GM18873 (cell line): ENCODE measurements at regions not wholly inside any gene's neighbourhood (a gene's known extent, or its start where the extent isn't known, plus 50 kb on each side); places are given as distances from the start of the nearest gene placed in this dataset.

Source experiments
- ATAC-seq: cut with Tn5 transposase; IDR thresholded peaks from one replicate; pipeline ENCODE4 v1.9.1; 2021; ENCODE audit warnings: mild to moderate bottlenecking, moderate library complexity, moderate number of reproducible peaks; ENCODE audit not compliant: unreplicated experiment, low FRiP score

DNA sequence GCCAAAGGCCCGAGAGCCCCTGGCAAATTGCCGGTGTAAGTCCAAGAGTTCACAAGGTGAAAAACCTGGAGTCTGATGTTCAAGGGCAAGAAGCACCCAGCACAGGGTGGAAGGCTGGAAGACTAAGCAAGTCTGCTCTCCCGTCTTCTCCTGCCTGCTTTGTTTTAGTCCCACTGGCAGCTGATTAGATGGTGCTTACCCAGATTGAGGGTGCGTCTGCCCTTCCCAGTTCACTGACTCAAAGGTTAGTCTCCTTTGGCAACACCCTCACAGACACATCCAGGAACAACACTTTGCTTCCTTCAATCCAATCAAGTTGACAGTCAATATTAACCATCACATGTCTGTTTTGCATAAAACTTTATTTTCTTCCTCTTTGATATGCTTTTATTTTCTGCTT lies 157.4 kb downstream of the HS3ST1 start:
- ATAC-seq, result no peak

DNA sequence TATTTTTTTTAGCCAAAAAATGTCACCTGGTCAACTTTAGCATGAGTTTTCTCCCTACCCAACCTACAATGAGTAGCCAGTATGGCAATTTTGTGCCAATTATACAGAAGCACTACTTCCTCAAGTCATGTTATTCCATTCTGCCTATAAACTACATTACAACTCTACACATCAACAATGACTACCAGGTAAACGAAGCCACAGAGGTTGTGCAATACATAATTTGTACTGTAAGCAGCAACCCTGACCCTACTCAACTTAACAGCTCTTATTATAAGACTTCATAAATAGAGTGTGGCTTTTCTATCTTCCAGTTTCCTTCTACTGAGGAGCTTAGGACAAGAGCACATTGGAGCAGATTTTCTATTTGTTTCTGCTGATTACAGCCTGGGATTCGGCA lies 160.5 kb downstream of the HS3ST1 start:
- ATAC-seq, result no peak

DNA sequence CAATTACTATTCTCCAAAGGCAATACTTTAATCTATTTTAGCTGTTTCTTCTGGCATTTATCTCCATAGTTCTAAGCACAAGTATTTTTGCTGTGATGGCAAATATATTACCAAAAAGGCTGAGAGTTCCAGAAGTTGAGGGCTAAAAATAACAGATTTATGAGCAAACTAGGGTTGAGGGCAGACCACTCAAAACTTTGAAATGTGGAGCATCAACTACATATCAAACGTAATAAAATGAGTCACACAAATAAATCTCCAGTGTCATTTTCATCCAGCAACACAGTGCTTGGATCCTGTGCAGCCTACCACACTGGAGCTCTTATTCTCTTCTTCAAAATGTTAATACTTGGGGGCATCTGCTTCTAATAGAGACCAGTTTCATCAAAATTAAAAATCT lies 163.9 kb downstream of the HS3ST1 start:
- ATAC-seq, result no peak

DNA sequence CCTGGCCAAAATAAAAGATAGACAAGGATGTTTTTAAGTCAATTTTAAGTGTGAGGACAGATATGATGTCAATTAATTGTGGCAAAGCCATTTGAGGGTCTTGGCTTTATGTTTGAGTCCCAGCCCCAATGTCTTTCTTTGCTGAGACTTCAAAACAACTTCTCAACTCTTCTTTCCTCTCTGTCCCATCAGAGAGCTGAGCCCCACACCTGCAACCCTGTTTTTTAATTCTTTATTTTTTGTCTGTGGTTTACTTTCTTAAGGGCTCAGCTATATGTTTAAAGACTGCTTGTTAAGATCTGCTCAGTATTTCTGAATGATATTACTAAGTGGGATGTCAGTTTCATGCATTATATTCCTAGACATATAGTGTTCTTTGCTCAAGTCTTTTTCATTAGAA lies 164.3 kb downstream of the HS3ST1 start:
- no peak for ATAC-seq

DNA sequence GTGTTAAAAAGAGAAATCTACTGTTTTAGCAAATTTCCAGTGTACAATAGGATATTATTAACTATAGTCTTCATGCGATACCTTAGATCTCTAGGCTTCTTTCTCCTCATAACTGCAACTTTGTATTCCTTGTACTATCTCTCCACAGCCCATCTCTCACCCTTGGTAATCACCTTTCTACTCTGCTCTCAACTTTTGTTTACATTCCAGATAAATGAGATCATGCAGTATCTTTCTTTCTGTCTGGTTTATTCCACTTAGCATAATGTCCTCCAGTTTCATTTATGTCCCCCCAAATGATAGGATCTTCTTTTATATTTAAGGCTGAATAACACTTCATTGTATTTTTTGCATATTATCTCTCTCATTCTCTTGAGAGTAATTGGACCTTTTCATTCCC lies 165.5 kb downstream of the HS3ST1 start:
- ATAC-seq, result no peak

DNA sequence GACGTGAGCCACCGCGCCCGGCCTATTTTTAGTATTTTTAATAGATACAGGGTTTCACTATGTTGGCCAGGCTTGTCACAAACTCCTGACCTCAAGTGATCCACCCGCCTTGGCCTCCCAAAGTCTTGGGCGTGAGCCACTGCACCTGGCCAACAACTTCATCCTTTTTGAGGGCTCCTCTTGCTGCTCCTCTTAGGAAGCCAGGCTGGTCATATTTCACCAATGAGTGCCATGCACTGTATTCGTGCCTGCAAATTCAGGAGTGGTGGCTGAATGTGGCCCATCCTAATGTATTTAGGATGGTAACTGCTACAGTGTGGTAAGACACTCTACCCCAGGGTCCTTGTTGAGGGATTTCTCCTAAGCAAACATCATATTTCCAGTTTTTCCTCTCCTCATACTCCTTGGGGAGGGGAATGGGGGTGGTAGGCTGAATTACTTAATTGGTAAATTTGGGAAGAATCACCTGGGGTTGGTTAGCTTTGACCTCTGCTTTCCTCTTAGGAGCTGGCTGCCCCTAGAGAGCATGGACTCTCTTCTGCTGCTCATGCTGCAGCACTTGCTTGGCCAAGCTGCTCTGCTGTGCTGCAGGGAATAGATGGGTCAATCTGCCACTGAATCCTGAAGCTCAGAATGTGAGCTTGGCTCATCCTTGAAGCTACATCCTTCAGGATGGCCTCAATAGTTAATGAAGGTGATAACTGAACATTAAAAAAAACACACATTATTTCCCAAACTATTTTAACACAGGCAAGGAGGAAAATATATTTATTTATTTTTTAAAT lies 167.4 kb downstream of the HS3ST1 start:
- ATAC-seq, result no peak

DNA sequence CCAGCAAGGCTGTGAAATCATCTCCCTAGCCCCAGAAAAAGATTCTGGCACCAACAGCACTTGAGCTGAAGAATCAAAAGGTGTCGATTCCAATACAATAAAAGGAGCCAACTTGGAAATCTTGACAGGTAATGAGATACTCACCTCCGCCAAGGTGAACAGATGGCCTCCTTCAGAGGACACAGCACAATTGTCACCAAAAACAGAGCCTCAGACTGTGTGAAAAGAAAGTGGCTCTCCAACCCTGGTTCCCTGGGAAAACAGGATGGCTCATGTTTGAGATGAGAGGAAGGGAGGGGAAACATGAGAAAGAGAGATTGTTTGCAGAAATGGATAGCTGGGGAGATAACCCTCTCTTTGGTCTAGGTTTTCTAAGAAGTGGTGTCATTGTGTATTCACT lies 168.9 kb downstream of the HS3ST1 start:
- ATAC-seq, result no peak

DNA sequence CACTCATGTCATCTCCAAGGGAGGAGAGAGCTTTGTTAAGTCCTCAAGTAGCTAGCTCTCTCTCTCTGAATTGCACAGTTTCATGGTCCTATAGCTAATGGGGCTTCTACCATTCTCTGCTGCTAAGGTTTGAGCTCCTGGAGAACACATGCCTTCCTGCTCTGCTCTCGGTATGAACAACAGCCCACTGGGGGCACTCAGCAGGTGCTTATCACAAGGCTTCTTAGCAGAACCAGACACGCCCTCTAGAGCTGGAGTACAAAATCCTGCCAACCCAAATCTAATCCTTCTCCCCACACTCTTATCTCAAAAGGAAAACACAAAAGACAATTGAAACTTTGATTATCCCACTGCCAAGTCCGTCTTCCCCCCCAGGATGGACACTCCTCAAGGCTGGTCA lies 176.5 kb downstream of the HS3ST1 start:
- ATAC-seq, result no peak

DNA sequence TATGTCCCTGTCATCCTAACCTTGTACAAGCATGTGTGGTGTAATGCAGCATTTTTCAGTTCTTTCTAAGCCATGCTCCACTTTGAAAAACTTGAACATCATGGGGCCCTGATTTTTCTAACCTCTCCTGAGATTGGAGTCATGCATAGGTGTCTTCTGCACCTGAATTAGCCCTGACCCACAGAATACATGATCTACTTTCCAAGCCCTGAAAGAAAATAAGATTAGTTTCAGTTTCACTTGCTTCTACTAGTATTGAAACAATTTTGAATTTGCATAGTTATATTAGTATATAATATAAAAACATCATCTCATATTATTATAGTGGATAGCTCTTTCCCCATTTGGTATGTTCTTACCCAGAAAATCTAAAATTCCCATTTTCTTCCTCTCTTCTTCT lies 178.2 kb downstream of the HS3ST1 start:
- no peak for ATAC-seq

DNA sequence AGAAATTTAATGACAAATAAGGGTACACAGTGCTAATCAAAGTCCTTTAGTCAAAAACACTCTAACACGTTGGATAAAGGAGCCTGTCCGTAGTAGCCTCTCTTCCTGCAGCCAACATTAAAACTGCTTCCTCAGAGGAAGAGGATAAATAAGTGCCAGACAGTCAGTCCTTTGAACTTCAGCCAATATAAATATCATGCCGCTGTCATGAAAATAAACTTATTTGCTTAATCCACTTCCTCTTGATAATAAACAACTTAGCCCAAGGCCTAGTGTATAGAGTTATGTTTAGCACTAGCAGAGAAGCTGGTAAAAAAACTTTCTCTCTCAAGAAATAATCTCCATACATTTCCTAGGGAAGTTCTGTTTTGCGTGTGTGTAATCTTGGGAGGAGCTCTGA lies 196.7 kb downstream of the HS3ST1 start:
- ATAC-seq, result no peak

DNA sequence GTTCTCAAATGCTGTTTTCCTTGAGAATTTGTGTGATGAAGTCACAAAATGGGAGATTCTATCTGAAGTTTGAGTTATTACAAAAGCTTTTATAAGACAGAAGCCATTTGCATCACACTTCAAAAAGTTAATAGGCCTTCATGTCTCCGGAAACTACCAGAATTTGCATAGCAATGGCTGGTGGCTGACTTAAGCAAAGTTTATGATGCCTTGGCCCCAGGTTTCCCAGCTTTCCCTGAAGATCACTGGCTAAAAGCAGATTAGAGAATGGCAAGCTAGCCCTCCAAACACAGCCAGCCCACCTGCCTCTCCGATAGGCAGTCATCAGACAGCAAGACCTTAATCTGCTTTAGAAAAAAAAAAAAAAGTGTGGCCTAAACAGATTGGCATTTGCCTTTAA lies 197.8 kb downstream of the HS3ST1 start:
- no peak for ATAC-seq

DNA sequence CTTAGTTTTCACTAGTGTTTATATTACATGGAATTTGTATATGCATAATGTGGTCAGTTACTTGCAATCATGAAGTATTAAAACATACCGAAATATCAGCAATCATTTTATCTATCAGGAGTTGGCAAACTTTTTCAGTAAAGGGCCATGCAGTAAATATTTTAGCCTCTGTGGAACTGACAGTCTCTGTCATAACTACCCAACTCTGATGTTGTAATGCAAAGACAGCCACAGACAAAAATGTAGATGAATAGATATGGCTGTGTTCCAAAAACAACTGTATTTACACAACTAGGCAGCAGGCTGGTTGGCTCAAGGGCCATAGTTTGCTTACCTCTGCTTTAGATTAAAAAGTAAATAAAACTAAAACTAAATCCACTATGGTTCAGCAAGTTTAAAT lies 200.2 kb downstream of the HS3ST1 start:
- no peak for ATAC-seq

DNA sequence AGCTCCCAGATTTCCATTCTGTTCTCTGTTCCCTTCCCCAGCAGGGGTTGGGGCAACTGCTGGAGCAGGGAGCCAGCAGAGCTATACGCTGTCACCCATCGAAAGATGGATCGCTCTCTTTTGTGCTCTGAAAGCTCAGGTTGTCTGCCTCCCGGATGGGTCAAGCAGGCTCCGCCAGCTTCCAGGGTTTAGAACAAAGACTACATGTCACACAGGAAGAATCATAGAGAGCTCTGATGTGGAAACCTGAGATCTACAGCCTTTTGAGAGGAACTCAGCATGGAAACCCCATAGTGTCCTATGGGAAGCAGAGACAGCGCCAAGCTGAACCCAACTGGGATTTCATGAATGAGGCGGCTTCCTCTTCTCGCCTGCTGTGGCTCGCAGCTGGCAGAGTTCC lies 205.4 kb downstream of the HS3ST1 start:
- ATAC-seq, result no peak

DNA sequence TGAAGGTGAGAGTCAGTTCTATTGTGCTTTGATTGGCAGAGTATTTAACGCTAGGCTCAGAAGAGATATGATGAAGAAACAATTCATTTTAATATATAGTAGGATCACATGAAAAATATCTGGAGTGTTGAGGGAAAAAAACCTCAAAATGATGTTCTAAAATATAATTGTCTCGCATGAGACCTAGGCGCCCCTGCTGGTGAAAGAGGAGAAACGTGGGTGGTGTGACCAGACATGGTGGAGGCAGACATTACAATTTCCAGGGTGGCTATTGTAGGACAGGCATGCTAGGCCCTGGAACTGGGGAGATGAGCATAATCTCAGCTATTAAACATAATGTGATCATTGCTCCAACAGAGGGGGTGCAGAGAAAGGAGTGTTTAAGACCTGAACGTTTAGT lies 210.0 kb downstream of the HS3ST1 start:
- ATAC-seq, result no peak

DNA sequence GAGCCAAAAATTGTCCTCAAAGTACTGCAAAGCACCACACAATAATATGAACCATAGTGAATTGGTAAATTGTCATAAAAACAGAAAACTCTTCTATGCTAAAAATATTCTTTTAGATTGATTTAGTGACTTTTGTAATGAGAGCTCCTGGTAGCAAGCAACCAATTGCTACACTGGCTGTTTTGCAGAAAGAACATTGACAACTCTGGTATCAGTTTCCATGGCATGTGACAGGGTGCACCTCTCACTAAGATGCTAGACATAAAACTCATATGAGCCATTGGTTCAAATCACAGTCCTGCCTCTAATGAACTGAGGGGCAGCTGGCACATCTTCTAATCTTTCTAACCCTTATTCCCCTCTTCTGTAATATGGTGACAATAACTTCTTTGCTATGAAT lies 212.2 kb downstream of the HS3ST1 start:
- no peak for ATAC-seq

DNA sequence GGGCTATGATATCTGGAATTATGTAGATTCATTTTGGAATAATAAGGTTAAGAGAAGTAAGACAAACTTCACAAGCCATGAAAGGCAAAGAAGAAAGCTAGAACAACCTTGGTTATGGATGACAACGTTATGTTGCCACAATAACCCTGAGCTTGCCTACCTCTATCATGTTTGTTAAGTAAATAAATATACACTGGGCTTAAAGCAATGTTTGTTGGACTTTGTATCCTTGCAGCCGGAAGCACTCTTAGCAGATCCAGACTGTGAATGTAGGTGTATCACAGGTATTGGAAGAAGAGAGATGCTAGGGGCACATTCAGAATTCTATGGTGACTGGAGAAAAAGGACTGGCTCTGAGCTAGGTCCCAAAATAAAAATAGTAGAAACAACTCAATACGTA lies 214.4 kb downstream of the HS3ST1 start:
- ATAC-seq, result no peak

DNA sequence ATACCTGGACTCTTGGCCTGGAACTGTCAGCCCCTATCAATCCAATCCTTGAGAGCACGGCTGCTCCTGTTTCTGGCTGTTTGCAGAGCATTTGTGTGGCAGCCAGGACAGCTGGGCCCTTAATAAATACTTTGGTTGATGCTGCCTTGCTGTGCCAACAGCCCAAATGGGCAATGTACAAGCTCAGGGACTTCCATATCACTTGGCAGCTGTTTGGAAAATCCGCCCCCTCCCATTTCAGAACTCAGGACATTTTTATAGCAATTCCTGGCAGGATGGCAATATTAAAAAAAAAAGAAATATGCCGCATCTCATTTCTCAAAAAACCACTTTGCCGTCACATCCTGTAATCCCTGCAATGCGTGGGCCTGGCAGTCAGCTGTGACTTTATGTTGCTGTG lies 218.9 kb downstream of the HS3ST1 start:
- ATAC-seq, result no peak

DNA sequence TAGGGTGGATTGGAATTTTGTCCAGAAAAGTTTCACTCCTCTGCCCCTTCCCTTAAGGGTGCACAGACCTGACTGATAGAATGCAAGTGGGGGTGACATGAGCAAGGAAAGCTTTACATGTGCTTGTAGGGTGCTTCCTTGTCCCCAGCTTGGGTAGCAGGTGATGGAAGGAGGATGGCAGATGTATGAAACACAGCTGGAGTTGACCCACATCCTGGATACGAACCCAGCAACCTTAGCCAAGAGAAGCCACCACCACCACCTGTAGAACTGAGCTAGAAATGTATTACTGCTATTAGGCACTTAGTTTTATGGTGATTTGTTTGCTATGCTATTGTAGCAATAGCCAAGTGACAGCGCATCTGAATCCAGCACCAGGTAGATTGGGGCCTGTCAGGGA lies 227.4 kb downstream of the HS3ST1 start:
- ATAC-seq, result no peak

DNA sequence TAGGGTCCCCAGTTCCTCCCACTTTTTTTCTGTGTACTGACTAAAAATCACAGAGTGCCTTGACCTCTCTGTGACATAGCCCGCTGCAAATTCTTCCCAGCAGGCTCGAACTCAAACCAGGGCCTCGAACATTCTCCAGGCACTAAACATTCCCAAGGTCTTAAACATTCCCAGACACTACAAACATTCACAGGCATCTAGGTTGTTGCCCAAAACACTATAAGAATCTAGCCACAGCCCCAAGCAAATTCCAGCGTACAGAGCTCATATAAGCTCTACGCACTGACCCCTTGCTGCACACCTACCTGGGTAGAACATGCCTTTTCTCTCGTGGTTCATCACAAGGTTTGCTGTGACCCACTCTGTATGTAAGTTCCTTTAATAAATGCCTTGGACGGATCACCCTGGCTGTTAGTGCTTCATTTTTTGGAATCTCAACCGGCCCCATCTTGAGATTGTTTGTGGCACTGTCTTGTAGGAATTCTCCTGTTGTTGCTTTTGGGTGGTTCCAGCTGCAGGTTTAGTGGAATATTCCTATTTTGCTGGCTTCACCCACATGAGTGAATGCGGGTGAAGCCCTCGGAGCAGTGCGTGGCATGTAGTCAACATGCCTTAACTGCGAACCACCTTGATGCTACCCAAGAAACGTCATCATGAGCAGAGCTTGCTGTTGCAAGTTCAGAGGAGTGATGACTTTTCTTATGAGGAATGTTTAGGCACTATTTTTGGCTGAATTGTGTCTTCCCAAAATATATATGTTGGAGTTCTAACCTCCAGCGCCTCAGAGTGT lies 230.0 kb downstream of the HS3ST1 start:
- no peak for ATAC-seq

DNA sequence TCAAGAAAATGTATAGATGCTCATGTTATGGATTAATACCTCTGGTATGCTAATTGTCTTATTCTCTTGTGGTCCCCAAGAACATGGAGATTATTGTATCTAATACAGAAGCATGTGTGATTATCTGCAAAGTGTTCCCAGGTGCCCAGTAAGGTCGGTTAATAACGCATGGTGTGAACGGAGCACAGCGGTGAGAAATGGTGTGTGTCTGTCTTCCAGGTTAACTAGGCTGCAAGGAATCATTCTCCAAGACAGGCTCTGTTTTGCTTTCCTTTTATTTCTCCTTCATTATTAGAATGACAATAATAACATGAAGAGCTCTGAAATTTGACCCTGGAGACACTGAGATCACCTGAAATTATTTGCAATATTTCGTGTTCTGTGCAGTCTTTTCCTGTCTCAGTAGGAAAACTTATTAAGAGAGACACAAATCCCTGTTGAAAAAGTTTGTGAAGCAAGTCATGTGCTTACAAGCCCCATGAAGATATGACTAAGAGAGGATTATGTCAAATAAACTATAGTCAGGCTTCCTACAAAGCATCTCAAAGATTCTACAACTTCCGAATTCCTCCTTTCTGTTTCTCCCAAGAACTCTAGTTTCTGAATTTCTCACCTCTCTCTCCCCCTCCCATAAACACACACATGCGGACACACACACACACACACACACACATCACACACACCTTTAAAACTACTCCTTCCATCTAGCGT lies 230.9 kb downstream of the HS3ST1 start:
- no peak for ATAC-seq

DNA sequence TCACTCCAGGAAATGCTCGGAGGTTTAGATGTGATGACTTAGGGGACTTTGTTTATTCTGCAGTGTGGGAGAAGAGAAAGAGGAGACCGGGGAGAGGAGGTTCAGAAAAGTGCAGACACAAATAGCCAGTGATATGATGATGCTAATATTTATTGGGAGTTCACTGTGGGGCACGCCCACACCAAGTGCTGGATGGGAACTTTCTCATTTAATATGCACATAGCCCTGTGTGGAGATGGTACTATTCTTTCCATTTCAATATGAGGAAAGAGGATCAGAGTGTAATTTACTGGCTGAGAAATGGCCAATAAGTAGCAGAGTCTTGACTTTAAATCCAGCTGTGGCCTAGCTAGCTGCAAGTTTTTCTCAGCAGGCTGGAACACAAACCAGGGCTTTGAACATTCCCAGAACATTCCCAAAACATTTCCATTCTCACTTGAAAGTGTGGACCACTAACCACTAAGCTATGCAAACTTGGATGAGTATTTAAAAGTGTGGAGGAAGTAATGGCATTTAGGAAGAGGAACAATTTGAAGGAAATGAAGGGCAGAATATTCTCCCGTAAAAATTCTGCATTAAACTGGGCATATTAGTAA lies 231.7 kb downstream of the HS3ST1 start:
- ATAC-seq, result no peak
